ENCODE measurements at regions not wholly inside any gene's neighbourhood (a gene's known extent, or its start where the extent isn't known, plus 50 kb on each side); places are given as distances from the start of the nearest gene placed in this dataset.

GRCh38 chr12:24759155-24759554 lies 189.7 kb downstream of the BCAT1 start:
- no peak for FAIRE-seq
- DNase-seq (ENCODE audit: insufficient read length, low spot score), result no peak

GRCh38 chr12:24756479-24757024 lies 192.3 kb downstream of the BCAT1 start:
- FAIRE-seq (no peak), DNase-seq (ENCODE audit: insufficient read length, low spot score) (no peak)

- DNase-seq (ENCODE audit: insufficient read length, low spot score) (no peak), FAIRE-seq (no peak)
These were observed 193.9 kb downstream of the BCAT1 start for GRCh38 chr12:24754690-24755638.

GRCh38 chr12:24752763-24753462 lies 196.0 kb downstream of the BCAT1 start:
- FAIRE-seq (no peak), DNase-seq (ENCODE audit: insufficient read length, low spot score) (no peak)

- no peak for FAIRE-seq
- DNase-seq (ENCODE audit: insufficient read length, low spot score), result no peak
These were observed 197.7 kb downstream of the BCAT1 start for GRCh38 chr12:24751181-24751580.

GRCh38 chr12:24750263-24750662 lies 198.6 kb downstream of the BCAT1 start:
- DNase-seq (ENCODE audit: insufficient read length, low spot score) (no peak), FAIRE-seq (no peak)

- FAIRE-seq (no peak), DNase-seq (ENCODE audit: insufficient read length, low spot score) (no peak)
These were observed 199.7 kb downstream of the BCAT1 start for GRCh38 chr12:24749171-24749570.

- DNase-seq (ENCODE audit: insufficient read length, low spot score), result no peak
- no peak for FAIRE-seq
These were observed 200.6 kb downstream of the BCAT1 start for GRCh38 chr12:24748326-24748725.

GRCh38 chr12:24746864-24747263 lies 202.0 kb downstream of the BCAT1 start:
- FAIRE-seq, result no peak
- DNase-seq (ENCODE audit: insufficient read length, low spot score), result no peak

- no peak for DNase-seq (ENCODE audit: insufficient read length, low spot score)
- FAIRE-seq, result no peak
These were observed 202.8 kb downstream of the BCAT1 start for GRCh38 chr12:24746006-24746671.

GRCh38 chr12:24743941-24744793 lies 204.7 kb downstream of the BCAT1 start:
- FAIRE-seq (no peak), DNase-seq (ENCODE audit: insufficient read length, low spot score) (no peak)

GRCh38 chr12:24742378-24742777 lies 206.5 kb downstream of the BCAT1 start:
- FAIRE-seq (no peak), DNase-seq (ENCODE audit: insufficient read length, low spot score) (no peak)

- DNase-seq (ENCODE audit: insufficient read length, low spot score), result no peak
These were observed 207.7 kb downstream of the BCAT1 start for GRCh38 chr12:24741216-24741615.

GRCh38 chr12:24739106-24739779 lies 209.7 kb downstream of the BCAT1 start:
- no peak for FAIRE-seq
- DNase-seq (ENCODE audit: insufficient read length, low spot score), result no peak

More at GRCh38 chr12:24741216-24741615, 207.7 kb downstream of the BCAT1 start:
- FAIRE-seq, result no peak

- FAIRE-seq, result no peak
- no peak for DNase-seq (ENCODE audit: insufficient read length, low spot score)
These were observed 210.5 kb downstream of the BCAT1 start for GRCh38 chr12:24738441-24738840.

- FAIRE-seq, result no peak
These were observed 217.3 kb downstream of the BCAT1 start for GRCh38 chr12:24731596-24731995.

GRCh38 chr12:24730489-24730896 lies 218.4 kb downstream of the BCAT1 start:
- DNase-seq (ENCODE audit: insufficient read length, low spot score) (no peak), FAIRE-seq (no peak)

More at GRCh38 chr12:24731596-24731995, 217.3 kb downstream of the BCAT1 start:
- no peak for DNase-seq (ENCODE audit: insufficient read length, low spot score)

GRCh38 chr12:24728826-24729225 lies 220.1 kb downstream of the BCAT1 start:
- DNase-seq (ENCODE audit: insufficient read length, low spot score), result no peak
- FAIRE-seq, result no peak

- FAIRE-seq (no peak), DNase-seq (ENCODE audit: insufficient read length, low spot score) (no peak)
These were observed 220.5 kb downstream of the BCAT1 start for GRCh38 chr12:24728366-24728765.

Data from HTR-8/SVneo (cell line).